ENCODE measurements at regions not wholly inside any gene's neighbourhood (a gene's known extent, or its start where the extent isn't known, plus 50 kb on each side); places are given as distances from the start of the nearest gene placed in this dataset.
"Not testable (repeated sequence)": the region's sequence is repeated elsewhere in the genome, so short reads cannot be mapped to it uniquely, and the experiment has no call there.

DNA sequence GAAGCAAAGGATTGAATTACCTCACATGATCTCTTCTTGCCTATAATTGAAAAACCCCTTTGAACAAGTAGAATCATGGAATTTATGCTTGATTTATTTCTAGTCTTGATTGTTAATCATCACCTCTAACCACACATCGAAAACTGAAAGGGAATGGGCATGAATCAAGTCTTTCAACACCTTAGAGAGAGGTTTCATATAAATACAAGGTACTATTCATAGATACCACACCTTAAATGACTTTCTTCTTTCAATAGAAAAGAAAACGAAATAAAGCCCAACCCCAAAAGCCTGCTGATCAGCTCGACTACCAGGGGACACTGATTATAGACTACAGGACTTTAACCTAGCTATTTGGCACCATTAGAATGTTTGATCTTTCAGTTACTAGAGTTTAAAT is 128.6 kb upstream of the PTPRZ1 start:
- DNase-seq, result no peak

- no peak for DNase-seq
These were observed 131.1 kb upstream of the PTPRZ1 start for GRCh38 chr7:121741896-121742295.

GRCh38 chr7:121739465-121739864 is 133.5 kb upstream of the PTPRZ1 start:
- DNase-seq, result no peak

DNA sequence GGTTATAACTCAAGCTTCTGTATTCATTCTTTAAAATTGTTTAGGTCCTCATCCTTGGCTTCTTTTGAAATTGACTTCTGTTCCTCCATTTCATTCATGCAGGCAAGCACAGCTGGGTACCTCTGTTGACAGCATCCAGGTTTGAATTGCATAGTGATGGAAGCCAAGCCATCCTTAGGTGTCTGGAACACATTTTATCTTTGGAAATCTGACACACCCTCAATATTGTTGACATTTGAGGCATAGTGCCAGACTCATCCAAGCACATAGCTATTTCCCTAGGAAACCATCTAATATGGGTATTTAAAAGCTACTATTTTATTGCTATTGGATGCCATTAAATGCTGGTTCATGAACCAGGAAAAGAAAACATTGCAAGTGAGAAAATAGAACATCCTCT is 142.1 kb upstream of the PTPRZ1 start:
- DNase-seq, result no peak

DNA sequence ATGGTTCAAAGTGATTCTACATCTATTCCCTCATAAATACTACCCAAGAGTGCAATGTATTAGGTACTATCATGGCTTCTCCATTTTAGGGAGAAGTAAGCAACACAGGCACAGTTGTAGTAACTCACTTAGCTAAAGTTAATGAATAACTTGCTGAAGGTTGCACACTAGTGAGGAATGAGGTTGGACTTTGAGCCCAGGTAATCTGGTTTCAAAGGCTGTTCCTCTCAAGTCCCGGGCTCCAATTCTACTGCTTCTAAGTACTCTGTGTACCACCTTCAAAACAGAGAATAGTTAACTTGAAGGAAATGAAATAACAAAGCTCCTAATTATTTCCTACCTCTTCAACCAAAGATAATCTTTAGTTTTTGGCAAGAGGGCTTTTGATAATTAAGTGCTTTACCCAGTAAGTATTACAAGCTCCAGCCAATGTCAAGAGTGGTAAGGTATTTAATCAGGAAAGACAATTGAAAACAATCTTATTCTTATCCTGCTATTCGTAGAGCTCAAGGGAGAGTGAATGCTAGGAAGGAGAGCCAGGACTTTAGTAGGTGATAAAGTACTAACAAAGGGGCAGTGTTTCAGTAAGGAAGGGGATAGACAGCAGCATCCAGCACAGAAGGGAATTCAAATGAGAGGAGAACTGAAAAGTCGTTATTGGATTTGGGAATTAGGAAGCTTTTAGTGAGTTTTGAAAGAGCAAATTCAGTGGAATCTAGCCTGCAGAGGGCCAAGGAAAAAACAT is 158.2 kb upstream of the PTPRZ1 start:
- no peak for DNase-seq

GRCh38 chr7:121712961-121713360 is 160.0 kb upstream of the PTPRZ1 start:
- DNase-seq, result not testable (repeated sequence)

- DNase-seq, result no peak
These were observed 175.1 kb upstream of the PTPRZ1 start for GRCh38 chr7:121697731-121698316.

GRCh38 chr7:121696954-121697353 is 176.0 kb upstream of the PTPRZ1 start:
- DNase-seq, result no peak

DNA sequence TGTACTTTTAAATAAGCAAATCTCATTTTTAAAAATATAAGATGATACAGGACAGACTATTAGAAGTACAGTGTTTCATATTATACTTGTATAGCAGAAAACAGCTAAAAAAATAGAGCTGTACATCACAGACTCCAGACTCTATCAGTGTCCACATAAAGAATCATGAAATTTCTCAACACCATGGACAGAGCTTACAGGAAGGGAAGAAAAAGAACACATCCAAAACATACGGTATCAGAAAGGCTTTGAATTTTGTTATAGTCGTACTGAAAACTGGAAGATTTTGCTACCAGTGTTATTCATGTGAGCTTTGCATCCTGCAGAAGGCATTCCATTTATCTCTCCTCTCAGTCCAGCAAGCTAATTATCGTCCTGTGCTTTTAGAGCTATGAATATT is 183.2 kb upstream of the PTPRZ1 start:
- no peak for DNase-seq

GRCh38 chr7:121681700-121682099 is 191.3 kb upstream of the PTPRZ1 start:
- no peak for DNase-seq

DNA sequence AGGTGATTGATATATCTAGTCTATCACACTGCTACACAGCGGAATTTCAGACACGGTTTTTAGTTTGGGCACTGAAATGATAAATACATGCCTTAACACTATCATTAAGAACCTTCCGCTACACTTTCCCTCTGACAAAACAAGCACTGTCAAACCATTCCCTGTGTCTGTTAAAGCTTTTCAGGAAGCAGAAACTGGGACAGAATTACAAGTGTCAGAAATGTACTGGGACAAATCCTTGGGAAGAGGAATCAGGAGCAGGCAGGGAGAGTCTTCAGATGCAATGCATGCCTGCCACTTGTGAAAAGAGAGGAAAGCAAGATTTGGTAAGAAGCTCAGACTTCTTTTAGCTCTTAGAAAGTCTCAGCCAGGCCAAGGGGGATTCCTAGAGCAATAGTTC is 196.8 kb upstream of the PTPRZ1 start:
- DNase-seq, result no peak

DNA sequence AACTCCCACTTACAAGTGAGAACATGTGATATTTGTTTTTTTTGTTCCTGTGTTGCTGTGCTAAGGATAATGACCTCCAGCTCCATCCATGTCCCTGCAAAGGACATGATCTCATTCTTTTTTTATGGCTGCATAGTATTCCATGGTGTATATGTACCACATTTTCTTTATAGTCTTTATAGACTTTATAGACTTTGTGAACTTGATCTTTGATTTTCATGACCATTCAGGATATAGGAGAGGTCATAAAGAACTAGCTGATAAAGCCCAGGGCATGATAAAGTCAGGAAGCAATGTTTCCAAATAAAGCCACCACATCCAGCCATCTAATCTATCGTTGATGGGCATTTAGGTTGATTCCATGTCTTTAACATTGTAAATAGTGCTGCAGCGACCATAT is 198.5 kb upstream of the PTPRZ1 start:
- DNase-seq, result not testable (repeated sequence)

GRCh38 chr7:121669144-121669543 is 203.8 kb upstream of the PTPRZ1 start:
- no peak for DNase-seq

DNA sequence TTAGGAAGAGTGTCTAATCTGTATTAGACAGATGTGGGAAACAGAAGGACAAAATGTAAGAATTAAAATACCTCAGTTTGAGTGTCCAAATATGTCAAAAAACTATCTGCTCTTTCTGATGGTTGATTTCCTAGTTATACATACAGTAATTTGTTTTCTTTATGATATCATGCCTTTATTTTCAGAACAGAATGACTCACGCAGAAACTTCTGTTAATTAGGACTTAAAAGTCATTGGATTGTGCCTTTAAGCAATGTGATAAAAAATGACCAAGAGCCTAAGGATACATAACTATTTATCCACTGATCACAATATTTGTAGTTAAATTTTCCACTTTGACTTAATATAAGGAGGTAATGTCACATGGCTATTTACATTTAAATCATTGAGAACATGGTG is 206.7 kb upstream of the PTPRZ1 start:
- no peak for DNase-seq

DNA sequence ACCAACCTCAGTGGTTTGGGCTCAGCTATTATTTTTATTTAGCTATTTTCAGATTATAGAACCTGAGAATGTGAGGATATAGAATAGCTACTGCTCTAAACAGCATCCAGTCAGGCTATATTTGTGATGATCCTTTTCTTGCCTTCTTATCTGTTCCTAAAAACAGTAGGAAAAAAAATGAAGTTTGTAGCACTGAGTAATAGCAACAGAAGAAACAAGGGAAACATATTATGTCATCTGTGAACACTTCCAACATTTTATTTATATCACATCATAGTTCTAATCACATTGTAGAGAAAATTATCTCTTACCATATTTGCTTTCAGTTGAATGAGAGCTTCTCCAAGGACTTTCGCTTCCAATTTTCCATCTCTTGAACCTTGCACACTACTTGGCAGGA is 229.6 kb upstream of the PTPRZ1 start:
- DNase-seq, result no peak

DNA sequence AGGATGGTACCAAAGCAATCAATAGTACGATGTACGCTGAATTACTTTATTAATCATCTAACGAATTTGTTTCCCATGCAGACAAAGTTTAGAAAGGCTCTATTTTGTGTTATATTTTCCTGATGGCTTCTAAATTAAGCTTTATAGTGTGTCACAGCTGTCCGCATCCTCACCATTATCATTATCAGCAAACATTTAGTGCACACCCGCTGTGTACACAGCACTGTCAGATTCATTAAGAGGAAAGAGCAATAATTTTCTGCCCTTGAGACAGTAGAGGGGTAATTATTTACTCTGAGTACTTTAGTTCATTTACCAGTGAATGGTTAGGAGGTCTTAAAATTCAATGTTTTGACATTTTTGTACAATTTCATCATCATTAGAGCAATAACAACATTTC is 233.3 kb upstream of the PTPRZ1 start:
- no peak for DNase-seq

GRCh38 chr7:121638286-121638685 is 234.7 kb upstream of the PTPRZ1 start:
- no peak for DNase-seq

- no peak for DNase-seq
These were observed 238.2 kb upstream of the FAM3C start for GRCh38 chr7:121634356-121634755.

DNA sequence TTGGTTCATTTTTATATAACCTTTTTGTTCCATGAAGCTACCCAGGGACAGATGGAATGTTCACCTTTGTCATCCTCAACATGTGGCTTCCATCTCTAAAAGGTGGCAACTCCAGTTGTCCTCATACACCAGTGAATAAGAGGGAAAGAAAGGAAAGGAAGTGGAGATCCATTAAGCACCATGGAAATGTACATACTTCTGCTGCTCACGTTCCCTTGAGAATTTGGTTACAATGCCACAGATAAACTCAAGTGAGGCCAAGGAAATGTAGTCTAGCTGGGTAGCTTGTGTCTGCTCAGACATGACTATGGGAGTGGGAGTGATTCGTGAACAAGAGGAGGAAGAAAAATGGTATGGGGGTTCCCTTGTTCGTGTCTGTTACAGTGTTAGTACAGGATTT is 237.1 kb upstream of the FAM3C start:
- DNase-seq, result no peak

DNA sequence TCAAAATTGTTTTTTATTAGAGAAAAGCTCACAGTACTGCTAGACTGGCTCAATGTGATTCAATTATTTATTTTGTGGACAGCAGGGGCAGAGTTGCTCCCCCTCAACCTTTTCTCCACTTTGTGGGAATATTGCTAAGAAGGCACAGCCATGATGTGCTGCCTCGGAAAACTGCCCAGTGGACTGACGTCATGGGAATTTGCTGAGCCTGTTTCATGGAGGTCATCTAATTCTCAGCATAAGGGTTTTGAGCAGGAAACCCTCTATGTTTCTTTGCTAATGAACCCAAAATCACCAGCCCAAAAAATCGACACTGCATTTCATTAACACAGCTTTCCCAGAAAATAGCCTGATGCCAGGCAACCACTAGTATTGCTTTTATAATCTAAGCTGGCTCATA is 228.8 kb upstream of the FAM3C start:
- no peak for DNase-seq

DNA sequence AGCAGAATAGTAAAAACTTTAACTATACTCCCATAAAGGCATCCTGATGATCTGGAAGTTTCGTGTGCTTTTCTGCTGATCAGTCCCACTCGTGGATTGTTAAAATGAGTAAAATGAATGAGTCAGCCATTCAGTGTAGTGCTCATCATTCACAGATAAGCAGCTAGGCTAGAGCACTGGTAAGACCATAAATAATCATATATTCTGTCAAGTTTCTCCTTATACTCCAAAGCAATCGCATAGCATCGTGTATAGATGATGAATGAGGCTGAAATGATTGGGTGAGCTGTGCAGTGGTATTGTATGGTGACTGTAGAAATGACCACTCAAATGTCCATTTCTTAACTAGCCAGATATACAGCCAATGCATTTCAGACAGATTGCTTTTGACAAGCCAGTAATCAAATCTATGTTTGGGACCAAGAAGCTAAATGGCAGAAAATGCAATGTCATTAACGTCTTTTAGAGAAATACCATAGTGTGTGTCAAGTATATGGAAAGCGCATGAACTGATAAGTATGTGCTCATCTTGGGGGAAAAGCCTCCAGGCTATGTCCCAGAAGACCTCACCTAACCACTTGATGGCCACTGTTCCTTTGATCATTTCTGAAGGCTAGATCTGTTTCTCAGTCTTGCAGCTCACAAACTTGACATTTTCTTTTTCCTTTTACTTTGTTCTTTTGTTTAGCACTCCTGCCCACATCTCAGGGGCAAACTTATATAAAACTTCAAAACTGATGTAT is 227.2 kb upstream of the FAM3C start:
- no peak for DNase-seq

DNA sequence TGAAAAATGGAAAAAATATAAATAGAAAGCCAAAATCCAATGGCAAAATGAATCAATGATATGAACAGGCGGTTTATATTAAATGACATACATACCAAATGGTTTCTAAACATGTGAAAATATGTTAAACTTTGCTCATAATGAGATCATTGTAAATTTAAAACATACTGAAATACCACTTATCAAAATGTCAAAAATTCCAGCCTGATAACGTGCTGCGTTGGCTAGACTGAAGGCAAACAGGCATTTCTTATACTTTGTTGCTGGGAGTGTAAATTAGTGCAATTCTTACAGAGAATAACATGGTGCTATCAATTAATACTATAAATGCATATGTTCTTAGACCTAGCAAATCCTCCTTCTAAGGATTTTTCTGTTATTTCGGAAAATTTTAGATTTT is 225.8 kb upstream of the FAM3C start:
- no peak for DNase-seq

GRCh38 chr7:121620953-121621606 is 225.0 kb upstream of the FAM3C start:
- no peak for DNase-seq

- no peak for DNase-seq
These were observed 224.1 kb upstream of the FAM3C start for GRCh38 chr7:121620206-121620605.

All from NCI-H1048 (cell line).